Keratinocyte (primary cell): ENCODE measurements at regions not wholly inside any gene's neighbourhood (a gene's known extent, or its start where the extent isn't known, plus 50 kb on each side); places are given as distances from the start of the nearest gene placed in this dataset.

Experiments
- DNase-seq: peaks from one replicate; pipeline ENCODE4 v3.0.0-alpha.2; 2011; ENCODE audit warnings: low read depth, missing footprints, low spot score
- FAIRE-seq: peaks from 2 replicates; lab custom pipeline; 2011; peaks lifted over from hg19 to GRCh38; lab: Jason Lieb, UNC
- H2AFZ ChIP-seq: 2 replicates; pipeline ENCODE4 v1.6.0; 2012; ENCODE audit warnings: low read length, control low read depth, inconsistent platforms; ENCODE audit not compliant: control insufficient read depth
- H3K27ac ChIP-seq: 2 replicates; pipeline ENCODE4 v1.5.1; 2011; ENCODE audit warnings: low read length; ENCODE audit not compliant: control insufficient read depth, insufficient read depth
- H3K27me3 ChIP-seq: 3 replicates; pipeline ENCODE4 v1.6.0; 2011; ENCODE audit warnings: low read length; ENCODE audit not compliant: control insufficient read depth, insufficient read depth; ENCODE audit errors: extremely low read depth
- H3K36me3 ChIP-seq, 2 experiments: 2 replicates in 1 of 2; 3 replicates in 1 of 2; pipeline ENCODE4 v1.5.1; 2011; ENCODE audit warnings: low read length in 2 of 2, mild to moderate bottlenecking in 1 of 2; ENCODE audit not compliant: control insufficient read depth in 2 of 2, insufficient read depth in 2 of 2; ENCODE audit errors: extremely low read depth in 1 of 2
- H3K4me1 ChIP-seq: 3 replicates; pipeline ENCODE4 v1.5.1; 2011; ENCODE audit warnings: low read length; ENCODE audit not compliant: control insufficient read depth, insufficient read depth; ENCODE audit errors: extremely low read depth
- H3K4me2 ChIP-seq: 3 replicates; pipeline ENCODE4 v1.6.0; 2011; ENCODE audit warnings: low read depth, low read length; ENCODE audit not compliant: control insufficient read depth, insufficient read depth; ENCODE audit errors: extremely low read depth
- H3K4me3 ChIP-seq, 3 experiments: fragments of 200-600 bp in 1 of 3; sonication (generic) in 1 of 3; 2 replicates in 2 of 3; 3 replicates in 1 of 3; pipeline ENCODE4 v1.5.1; 2011 to 2016; ENCODE audit warnings: low read length in 3 of 3, mild to moderate bottlenecking in 3 of 3, control low read depth in 2 of 3, inconsistent platforms in 1 of 3, low read depth in 1 of 3, mixed read lengths in 1 of 3, mixed run types in 1 of 3, moderate library complexity in 1 of 3; ENCODE audit not compliant: control insufficient read depth in 2 of 3, insufficient read depth in 2 of 3; ENCODE audit errors: extremely low read depth in 1 of 3
- H3K79me2 ChIP-seq: 2 replicates; pipeline ENCODE4 v1.6.0; 2012; ENCODE audit warnings: low read length; ENCODE audit not compliant: control insufficient read depth, insufficient read depth
- H3K9ac ChIP-seq: 3 replicates; pipeline ENCODE4 v1.6.0; 2011; ENCODE audit warnings: low read length; ENCODE audit not compliant: control insufficient read depth, insufficient read depth; ENCODE audit errors: extremely low read depth
- H3K9me1 ChIP-seq: 3 replicates; pipeline ENCODE4 v1.6.0; 2011; ENCODE audit warnings: low read length; ENCODE audit not compliant: control insufficient read depth, insufficient read depth; ENCODE audit errors: extremely low read depth
- H3K9me3 ChIP-seq: 2 replicates; pipeline ENCODE4 v1.5.1; 2012; ENCODE audit warnings: low read depth, low read length; ENCODE audit not compliant: control insufficient read depth
- H4K20me1 ChIP-seq: 3 replicates; pipeline ENCODE4 v1.6.0; 2011; ENCODE audit warnings: low read length; ENCODE audit not compliant: control insufficient read depth, insufficient read depth; ENCODE audit errors: extremely low read depth
- EZH2 ChIP-seq: IDR thresholded peaks from one replicate; pipeline ENCODE4 v1.6.1; 2012; ENCODE audit warnings: inconsistent platforms, mild to moderate bottlenecking, low read length, moderate library complexity
- dilution Hi-C: fragments of 300-500 bp; cut with MboI; formaldehyde crosslinking; loops from one replicate; pipeline ENCODE4 v1.7.0; 2020; ENCODE audit warnings: low sequenced_read_pairs; ENCODE audit not compliant: extremely low pct_ligation_motif_present
- TF ChIP-seq, protein P1 (sequence below), 3 experiments: IDR thresholded peaks in 1 of 3; conservative IDR thresholded peaks in 1 of 3; optimal IDR thresholded peaks in 1 of 3; 2 replicates in 2 of 3; 3 replicates in 1 of 3; pipeline versions ENCODE3 to v1.5.1; 2011; ENCODE audit warnings: low read length in 3 of 3, mild to moderate bottlenecking in 3 of 3, moderate library complexity in 2 of 3, control low read depth in 1 of 3, inconsistent platforms in 1 of 3; ENCODE audit not compliant: insufficient read depth in 2 of 3; ENCODE audit errors: extremely low read depth in 1 of 3

DNA sequence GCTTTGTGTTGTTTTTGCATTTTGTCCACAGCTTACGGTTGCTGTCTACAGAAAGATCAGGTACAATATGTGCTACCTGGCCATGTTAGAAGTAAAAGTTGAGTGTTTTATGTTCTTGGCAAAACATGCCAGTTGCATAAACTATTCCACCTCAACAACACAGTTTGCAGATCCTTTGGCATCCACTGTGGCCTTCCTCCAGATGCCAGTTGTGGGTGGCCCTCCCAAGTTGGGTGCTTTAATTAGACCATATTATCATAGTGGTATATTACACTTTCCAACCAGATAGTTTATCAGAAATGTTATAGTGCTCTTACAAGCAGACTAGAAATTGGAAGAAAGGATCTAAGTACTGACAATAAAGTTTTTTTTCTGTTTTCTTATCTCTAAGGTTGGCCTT is 386.9 kb upstream of the KCNN2 start:
- dilution Hi-C loops, result no loop called here
- no peaks in the 10 kb centered on the region for H3K36me3 ChIP-seq
- no peak overlapping the region for H3K4me2 ChIP-seq
- no peaks in the 10 kb centered on the region for H3K79me2 ChIP-seq
- no peak overlapping the region for H3K27ac ChIP-seq
- DNase-seq (no peak), FAIRE-seq (no peak)
- H3K4me3 ChIP-seq, result no peak overlapping the region
- no peaks in the 10 kb centered on the region for H4K20me1 ChIP-seq
- H3K9ac ChIP-seq, result no peak overlapping the region
- H2AFZ ChIP-seq, result no peak overlapping the region
- TF ChIP-seq EZH2, result no peak
- no peaks in the 10 kb centered on the region for H3K4me1 ChIP-seq
- no peaks in the 10 kb centered on the region for H3K9me1 ChIP-seq
- no peaks in the 10 kb centered on the region for H3K27me3 ChIP-seq
- no peaks in the 10 kb centered on the region for H3K9me3 ChIP-seq

DNA sequence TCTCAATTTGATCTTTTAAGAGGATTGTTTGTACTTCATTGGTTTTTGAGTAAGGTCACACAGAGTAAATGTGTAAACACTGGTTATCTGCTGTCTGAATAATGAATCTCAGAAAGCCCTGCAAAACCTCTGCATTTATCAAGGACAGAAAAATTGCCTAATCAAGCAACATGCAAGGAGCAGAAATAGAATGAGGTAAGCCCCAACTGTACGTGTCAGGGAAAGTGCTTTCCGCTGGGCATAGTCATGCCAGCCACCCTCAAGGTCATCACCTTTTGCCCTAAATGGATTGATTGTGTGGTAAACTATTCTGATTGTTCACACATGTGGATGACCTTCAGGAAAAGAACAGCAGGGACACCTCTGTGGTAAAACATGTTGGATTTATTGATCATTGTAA is 376.9 kb upstream of the KCNN2 start:
- dilution Hi-C loops, result no loop called here

DNA sequence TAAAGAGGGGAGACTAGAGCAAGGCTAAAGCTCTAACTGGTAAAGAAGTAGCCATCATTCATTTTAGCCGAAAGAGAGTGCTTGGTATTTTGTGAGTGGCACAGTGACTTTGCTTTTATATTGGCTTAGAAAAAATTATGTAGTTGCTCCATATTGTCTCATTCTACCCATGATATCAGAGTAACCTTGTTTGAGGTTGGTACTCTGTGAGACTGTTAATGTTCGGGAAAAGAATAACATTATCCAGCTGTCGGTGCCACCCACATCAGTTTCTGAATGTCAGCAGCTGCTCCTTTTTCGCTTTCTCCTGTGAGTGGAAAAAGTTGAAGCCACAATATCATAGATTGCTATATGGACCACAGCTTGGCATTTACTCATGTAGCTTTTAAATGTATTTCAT is 376.4 kb upstream of the KCNN2 start:
- dilution Hi-C loops, result no loop called here
- Histone ChIP-seq H3K36me3 (no peaks in the 10 kb centered on the region), H4K20me1 (no peaks in the 10 kb centered on the region), H3K4me3 (no peak overlapping the region), H3K9ac (no peak overlapping the region), H3K4me1 (no peaks in the 10 kb centered on the region), H3K79me2 (no peaks in the 10 kb centered on the region), H3K27ac (no peak overlapping the region), H2AFZ (no peak overlapping the region), H3K9me1 (no peaks in the 10 kb centered on the region), H3K9me3 (no peaks in the 10 kb centered on the region), H3K27me3 (no peaks in the 10 kb centered on the region), H3K4me2 (no peak overlapping the region)
- no peak for DNase-seq
- FAIRE-seq, result no peak
- TF ChIP-seq, protein P1, sequence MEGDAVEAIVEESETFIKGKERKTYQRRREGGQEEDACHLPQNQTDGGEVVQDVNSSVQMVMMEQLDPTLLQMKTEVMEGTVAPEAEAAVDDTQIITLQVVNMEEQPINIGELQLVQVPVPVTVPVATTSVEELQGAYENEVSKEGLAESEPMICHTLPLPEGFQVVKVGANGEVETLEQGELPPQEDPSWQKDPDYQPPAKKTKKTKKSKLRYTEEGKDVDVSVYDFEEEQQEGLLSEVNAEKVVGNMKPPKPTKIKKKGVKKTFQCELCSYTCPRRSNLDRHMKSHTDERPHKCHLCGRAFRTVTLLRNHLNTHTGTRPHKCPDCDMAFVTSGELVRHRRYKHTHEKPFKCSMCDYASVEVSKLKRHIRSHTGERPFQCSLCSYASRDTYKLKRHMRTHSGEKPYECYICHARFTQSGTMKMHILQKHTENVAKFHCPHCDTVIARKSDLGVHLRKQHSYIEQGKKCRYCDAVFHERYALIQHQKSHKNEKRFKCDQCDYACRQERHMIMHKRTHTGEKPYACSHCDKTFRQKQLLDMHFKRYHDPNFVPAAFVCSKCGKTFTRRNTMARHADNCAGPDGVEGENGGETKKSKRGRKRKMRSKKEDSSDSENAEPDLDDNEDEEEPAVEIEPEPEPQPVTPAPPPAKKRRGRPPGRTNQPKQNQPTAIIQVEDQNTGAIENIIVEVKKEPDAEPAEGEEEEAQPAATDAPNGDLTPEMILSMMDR (optimal IDR thresholded peaks at IDR 0.05 in 1 of 3, IDR thresholded peaks at IDR 0.05 in 1 of 3, conservative IDR thresholded peaks at IDR 0.05 in 1 of 3; ENCODE audit: extremely low read depth in 1 of 3, insufficient read depth in 2 of 3, low read length in 3 of 3), result no peak
- TF ChIP-seq EZH2, result no peak

More for the DNA sequence above, 376.9 kb upstream of the KCNN2 start:
- DNase-seq (no peak), FAIRE-seq (no peak)
- H3K9me3 ChIP-seq, result no peaks in the 10 kb centered on the region
- H3K4me3 ChIP-seq, result no peak overlapping the region
- no peak overlapping the region for H3K27ac ChIP-seq
- no peaks in the 10 kb centered on the region for H3K79me2 ChIP-seq
- H2AFZ ChIP-seq, result no peak overlapping the region
- no peaks in the 10 kb centered on the region for H3K9me1 ChIP-seq
- H3K9ac ChIP-seq, result no peak overlapping the region
- TF ChIP-seq, protein P1 (optimal IDR thresholded peaks at IDR 0.05 in 1 of 3, IDR thresholded peaks at IDR 0.05 in 1 of 3, conservative IDR thresholded peaks at IDR 0.05 in 1 of 3; ENCODE audit: extremely low read depth in 1 of 3, insufficient read depth in 2 of 3, low read length in 3 of 3), result no peak
- no peak for TF ChIP-seq EZH2
- H3K27me3 ChIP-seq, result no peaks in the 10 kb centered on the region
- H3K4me1 ChIP-seq, result no peaks in the 10 kb centered on the region
- no peaks in the 10 kb centered on the region for H3K36me3 ChIP-seq
- no peaks in the 10 kb centered on the region for H4K20me1 ChIP-seq
- H3K4me2 ChIP-seq, result no peak overlapping the region
